ENCODE measurements at regions not wholly inside any gene's neighbourhood (a gene's known extent, or its start where the extent isn't known, plus 50 kb on each side); places are given as distances from the start of the nearest gene placed in this dataset.

- H3K36me3 ChIP-seq, result no peaks in the 10 kb centered on the region
- no peak overlapping the region for H3K27ac ChIP-seq
- H3K4me1 ChIP-seq, result no peaks in the 10 kb centered on the region
- TF ChIP-seq Cebpa-rat (IDR thresholded peaks at IDR 0.05), result no peak
- H3K4me2 ChIP-seq, result no peak overlapping the region
- no peak overlapping the region for H3K4me3 ChIP-seq
- no peaks in the 10 kb centered on the region; the same call in 1 of the 2 replicates for H4K20me1 ChIP-seq
- no peak overlapping the region for H3K9ac ChIP-seq
- H3K27me3 ChIP-seq, result peaks cover 63% of the 10 kb centered on the region
- H3K9me3 ChIP-seq, result no peaks in the 10 kb centered on the region
Observed at GRCh38 chrX:69100478-69100877, 64.8 kb downstream of the PJA1 start.

DNA sequence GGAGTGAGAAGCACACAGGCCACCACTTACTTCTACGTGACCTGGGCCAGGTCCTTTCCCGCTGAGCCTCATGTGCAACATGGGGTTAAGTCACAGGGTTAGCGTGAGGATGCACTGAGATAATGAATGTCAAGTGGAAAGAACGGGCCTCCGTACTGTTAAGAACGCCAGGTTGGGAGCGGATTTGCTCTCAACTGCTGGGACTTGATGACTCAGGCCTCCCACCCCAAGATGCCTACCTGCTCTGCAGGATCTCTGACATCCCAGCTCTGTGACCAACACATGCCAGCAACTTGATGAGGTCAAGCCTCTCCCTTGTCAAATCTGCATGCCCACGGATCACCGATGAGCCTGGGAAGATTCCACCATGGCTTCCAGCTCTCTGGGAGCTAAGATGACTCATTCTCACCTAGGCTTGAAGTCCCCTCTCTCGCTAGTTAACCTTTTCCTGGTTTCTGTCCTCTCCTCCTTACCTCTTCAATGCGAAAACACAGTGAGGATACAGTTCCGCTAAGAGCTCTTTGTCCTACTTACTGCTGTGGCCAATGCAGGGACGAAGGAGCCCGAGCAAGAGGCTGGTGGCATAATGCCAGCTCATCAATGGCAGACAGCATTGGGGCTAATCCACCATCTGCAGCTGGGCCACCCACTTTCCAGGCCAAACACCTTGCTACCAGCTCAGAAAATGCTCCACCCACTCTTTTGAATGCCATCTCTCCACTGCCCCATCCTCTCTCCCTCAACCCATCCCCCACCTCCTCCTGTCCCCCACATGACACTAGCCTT lies 67.6 kb downstream of the PJA1 start:
- no peaks in the 10 kb centered on the region for H3K36me3 ChIP-seq
- H3K9me3 ChIP-seq, result no peaks in the 10 kb centered on the region
- H3K27ac ChIP-seq, result no peak overlapping the region
- H4K20me1 ChIP-seq, result no peaks in the 10 kb centered on the region; the same call in 1 of the 2 replicates
- no peak overlapping the region for H3K4me3 ChIP-seq
- no peak for TF ChIP-seq Cebpa-rat (IDR thresholded peaks at IDR 0.05)
- no peak overlapping the region for H3K4me2 ChIP-seq
- H3K9ac ChIP-seq, result no peak overlapping the region
- peaks cover 53% of the 10 kb centered on the region for H3K27me3 ChIP-seq
- peaks cover 5% of the 10 kb centered on the region; the same call in 1 of the 2 replicates for H3K4me1 ChIP-seq

GRCh38 chrX:69096963-69097362 lies 68.3 kb downstream of the PJA1 start:
- H3K4me1 ChIP-seq, result peaks cover 5% of the 10 kb centered on the region; the same call in 1 of the 2 replicates
- no peak overlapping the region for H3K27ac ChIP-seq
- no peaks in the 10 kb centered on the region for H3K9me3 ChIP-seq
- H3K4me3 ChIP-seq, result no peak overlapping the region
- no peaks in the 10 kb centered on the region; the same call in 1 of the 2 replicates for H4K20me1 ChIP-seq
- TF ChIP-seq Cebpa-rat (IDR thresholded peaks at IDR 0.05), result no peak
- H3K36me3 ChIP-seq, result no peaks in the 10 kb centered on the region
- peaks cover 55% of the 10 kb centered on the region for H3K27me3 ChIP-seq
- no peak overlapping the region for H3K4me2 ChIP-seq
- H3K9ac ChIP-seq, result no peak overlapping the region

DNA sequence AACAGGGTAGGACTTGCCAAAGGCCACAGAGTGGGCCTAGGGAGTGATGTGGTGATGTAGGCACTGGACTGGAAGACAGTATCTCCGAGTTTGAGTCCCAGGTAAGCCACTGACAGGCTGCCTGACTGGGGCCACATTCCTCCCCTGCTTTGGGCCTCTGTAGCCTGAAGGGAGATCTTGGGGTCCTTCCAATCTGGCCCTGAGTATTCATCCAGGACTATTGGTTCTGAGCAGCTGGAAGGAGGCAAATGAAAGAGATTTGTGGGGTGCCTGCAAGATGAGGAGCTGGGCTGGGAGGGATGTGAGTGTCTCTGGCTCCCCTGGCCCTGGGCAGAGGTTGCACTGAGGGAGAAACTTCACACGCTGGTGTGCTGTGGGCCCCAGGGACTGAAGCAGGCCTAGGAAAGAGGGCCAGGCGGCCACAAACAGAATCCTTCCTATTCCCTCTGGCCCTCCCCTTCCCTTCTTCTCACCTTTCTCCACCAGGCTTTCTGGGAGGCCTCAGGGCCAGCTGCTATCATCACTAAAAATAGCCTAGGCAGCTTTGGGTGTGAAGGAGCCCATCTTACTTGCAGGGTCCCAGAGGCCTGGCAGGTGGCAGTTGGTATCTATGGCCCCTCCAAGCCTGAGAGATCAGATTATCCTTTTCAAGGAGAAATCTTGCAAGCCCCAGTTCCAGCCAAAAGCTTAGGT lies 70.1 kb downstream of the PJA1 start:
- Histone ChIP-seq H4K20me1 (no peaks in the 10 kb centered on the region; the same call in 1 of the 2 replicates), H3K9ac (no peak overlapping the region), H3K9me3 (no peaks in the 10 kb centered on the region), H3K4me3 (no peak overlapping the region), H3K4me2 (no peak overlapping the region; the same call in 1 of the 2 replicates), H3K36me3 (no peaks in the 10 kb centered on the region), H3K27me3 (peaks cover 65% of the 10 kb centered on the region), H3K27ac (no peak overlapping the region), H3K4me1 (peaks cover 5% of the 10 kb centered on the region; the same call in 1 of the 2 replicates)
- no peak for TF ChIP-seq Cebpa-rat (IDR thresholded peaks at IDR 0.05)

GRCh38 chrX:69093960-69094871 lies 71.0 kb downstream of the PJA1 start:
- H3K4me3 ChIP-seq, result no peak overlapping the region
- H3K27ac ChIP-seq, result no peak overlapping the region
- H3K9ac ChIP-seq, result no peak overlapping the region
- no peaks in the 10 kb centered on the region for H3K9me3 ChIP-seq
- no peak overlapping the region for H3K4me2 ChIP-seq
- no peak for TF ChIP-seq Cebpa-rat (IDR thresholded peaks at IDR 0.05)
- peaks cover 72% of the 10 kb centered on the region for H3K27me3 ChIP-seq
- no peaks in the 10 kb centered on the region; the same call in 1 of the 2 replicates for H4K20me1 ChIP-seq
- H3K4me1 ChIP-seq, result peaks cover 5% of the 10 kb centered on the region; the same call in 1 of the 2 replicates
- no peaks in the 10 kb centered on the region for H3K36me3 ChIP-seq

- Histone ChIP-seq H3K36me3 (no peaks in the 10 kb centered on the region), H4K20me1 (peaks cover 14% of the 10 kb centered on the region; the same call in 1 of the 2 replicates), H3K4me3 (no peak overlapping the region), H3K27ac (no peak overlapping the region), H3K4me1 (peaks cover 2% of the 10 kb centered on the region; the same call in 1 of the 2 replicates), H3K9ac (no peak overlapping the region), H3K27me3 (peaks cover 84% of the 10 kb centered on the region), H3K9me3 (no peaks in the 10 kb centered on the region), H3K4me2 (no peak overlapping the region)
- TF ChIP-seq Cebpa-rat (IDR thresholded peaks at IDR 0.05), result no peak
Observed at GRCh38 chrX:69090022-69090421, 75.2 kb downstream of the PJA1 start.

DNA sequence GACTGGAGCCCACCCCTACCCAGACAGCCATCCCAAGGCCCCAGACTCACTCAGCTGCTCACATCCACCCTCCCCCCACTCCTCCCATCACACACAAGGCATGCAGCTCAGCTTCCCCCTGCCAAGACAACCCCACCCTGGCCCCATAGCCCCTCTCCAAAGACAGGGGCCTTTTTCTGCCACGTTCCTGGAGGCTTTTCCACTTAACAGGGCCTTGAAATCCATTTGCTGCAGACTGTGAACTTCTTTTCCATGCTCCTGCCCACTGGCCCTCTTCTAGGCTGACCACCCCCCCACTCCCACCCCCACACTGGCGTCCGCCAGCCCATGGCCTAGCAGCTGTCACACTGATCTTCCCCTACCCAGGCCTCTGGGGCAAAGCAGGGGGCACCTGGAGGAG lies 76.0 kb downstream of the PJA1 start:
- H3K4me1 ChIP-seq, result no peaks in the 10 kb centered on the region
- H4K20me1 ChIP-seq, result peaks cover 14% of the 10 kb centered on the region; the same call in 1 of the 2 replicates
- H3K4me2 ChIP-seq, result no peak overlapping the region
- peaks cover 89% of the 10 kb centered on the region for H3K27me3 ChIP-seq
- no peak overlapping the region for H3K4me3 ChIP-seq
- no peaks in the 10 kb centered on the region for H3K36me3 ChIP-seq
- H3K9ac ChIP-seq, result no peak overlapping the region
- H3K27ac ChIP-seq, result no peak overlapping the region
- H3K9me3 ChIP-seq, result no peaks in the 10 kb centered on the region
- TF ChIP-seq Cebpa-rat (IDR thresholded peaks at IDR 0.05), result no peak

GRCh38 chrX:69088171-69088938 lies 76.9 kb downstream of the PJA1 start:
- no peaks in the 10 kb centered on the region for H3K9me3 ChIP-seq
- H3K4me3 ChIP-seq, result no peak overlapping the region
- H3K4me2 ChIP-seq, result no peak overlapping the region
- H4K20me1 ChIP-seq, result peaks cover 14% of the 10 kb centered on the region; the same call in 1 of the 2 replicates
- no peak overlapping the region for H3K27ac ChIP-seq
- H3K27me3 ChIP-seq, result peaks cover 90% of the 10 kb centered on the region
- no peak overlapping the region for H3K9ac ChIP-seq
- no peaks in the 10 kb centered on the region for H3K36me3 ChIP-seq
- no peak for TF ChIP-seq Cebpa-rat (IDR thresholded peaks at IDR 0.05)
- no peaks in the 10 kb centered on the region for H3K4me1 ChIP-seq

- H3K36me3 ChIP-seq, result no peaks in the 10 kb centered on the region
- no peak overlapping the region for H3K9ac ChIP-seq
- peaks cover 81% of the 10 kb centered on the region for H3K27me3 ChIP-seq
- TF ChIP-seq Cebpa-rat (IDR thresholded peaks at IDR 0.05), result no peak
- H3K9me3 ChIP-seq, result no peaks in the 10 kb centered on the region
- H3K27ac ChIP-seq, result no peak overlapping the region
- H3K4me2 ChIP-seq, result no peak overlapping the region
- peaks cover 5% of the 10 kb centered on the region for H3K4me1 ChIP-seq
- peaks cover 14% of the 10 kb centered on the region; the same call in 1 of the 2 replicates for H4K20me1 ChIP-seq
- H3K4me3 ChIP-seq, result no peak overlapping the region
Observed at GRCh38 chrX:69085826-69086225, 79.4 kb downstream of the PJA1 start.
